ENCODE measurements at regions not wholly inside any gene's neighbourhood (a gene's known extent, or its start where the extent isn't known, plus 50 kb on each side); places are given as distances from the start of the nearest gene placed in this dataset.

DNA sequence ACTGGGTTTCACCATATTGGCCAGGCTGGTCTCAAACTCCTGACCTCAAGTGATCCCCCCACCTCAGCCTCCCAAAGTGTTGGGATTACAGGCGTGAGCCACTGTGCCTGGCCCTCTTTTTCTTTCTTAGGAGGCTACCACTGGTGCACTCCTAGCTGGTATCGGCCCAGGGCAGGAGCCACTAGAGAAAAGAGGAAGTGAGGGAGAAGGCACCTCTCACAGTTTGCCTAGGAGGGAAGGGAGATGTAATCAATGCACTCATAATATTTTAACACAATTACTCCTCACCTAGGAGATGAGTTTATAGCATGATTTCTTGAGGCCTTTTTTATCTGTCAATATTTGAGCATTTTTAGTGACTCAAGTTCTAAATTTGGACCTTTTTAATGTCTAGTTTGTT, 189.0 kb upstream of the SOX4 start:
- TF ChIP-seq ZBTB10 (tag by site-specific recombination; IDR thresholded peaks at IDR 0.05) = no peak
- TF ChIP-seq, protein P1, sequence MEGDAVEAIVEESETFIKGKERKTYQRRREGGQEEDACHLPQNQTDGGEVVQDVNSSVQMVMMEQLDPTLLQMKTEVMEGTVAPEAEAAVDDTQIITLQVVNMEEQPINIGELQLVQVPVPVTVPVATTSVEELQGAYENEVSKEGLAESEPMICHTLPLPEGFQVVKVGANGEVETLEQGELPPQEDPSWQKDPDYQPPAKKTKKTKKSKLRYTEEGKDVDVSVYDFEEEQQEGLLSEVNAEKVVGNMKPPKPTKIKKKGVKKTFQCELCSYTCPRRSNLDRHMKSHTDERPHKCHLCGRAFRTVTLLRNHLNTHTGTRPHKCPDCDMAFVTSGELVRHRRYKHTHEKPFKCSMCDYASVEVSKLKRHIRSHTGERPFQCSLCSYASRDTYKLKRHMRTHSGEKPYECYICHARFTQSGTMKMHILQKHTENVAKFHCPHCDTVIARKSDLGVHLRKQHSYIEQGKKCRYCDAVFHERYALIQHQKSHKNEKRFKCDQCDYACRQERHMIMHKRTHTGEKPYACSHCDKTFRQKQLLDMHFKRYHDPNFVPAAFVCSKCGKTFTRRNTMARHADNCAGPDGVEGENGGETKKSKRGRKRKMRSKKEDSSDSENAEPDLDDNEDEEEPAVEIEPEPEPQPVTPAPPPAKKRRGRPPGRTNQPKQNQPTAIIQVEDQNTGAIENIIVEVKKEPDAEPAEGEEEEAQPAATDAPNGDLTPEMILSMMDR (tag by site-specific recombination; IDR thresholded peaks at IDR 0.05) = no peak
- no peak for TF ChIP-seq YY1 (tag by site-specific recombination; IDR thresholded peaks at IDR 0.05)
- TF ChIP-seq PRDM2 (tag by site-specific recombination; IDR thresholded peaks at IDR 0.05; ENCODE audit: borderline replicate concordance) = no peak
- no peak for TF ChIP-seq ZNF24 (tag by site-specific recombination; IDR thresholded peaks at IDR 0.05)
- TF ChIP-seq ZNF785 (tag by site-specific recombination; IDR thresholded peaks at IDR 0.05) = no peak
- TF ChIP-seq, protein P2, sequence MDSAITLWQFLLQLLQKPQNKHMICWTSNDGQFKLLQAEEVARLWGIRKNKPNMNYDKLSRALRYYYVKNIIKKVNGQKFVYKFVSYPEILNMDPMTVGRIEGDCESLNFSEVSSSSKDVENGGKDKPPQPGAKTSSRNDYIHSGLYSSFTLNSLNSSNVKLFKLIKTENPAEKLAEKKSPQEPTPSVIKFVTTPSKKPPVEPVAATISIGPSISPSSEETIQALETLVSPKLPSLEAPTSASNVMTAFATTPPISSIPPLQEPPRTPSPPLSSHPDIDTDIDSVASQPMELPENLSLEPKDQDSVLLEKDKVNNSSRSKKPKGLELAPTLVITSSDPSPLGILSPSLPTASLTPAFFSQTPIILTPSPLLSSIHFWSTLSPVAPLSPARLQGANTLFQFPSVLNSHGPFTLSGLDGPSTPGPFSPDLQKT (IDR thresholded peaks at IDR 0.05; ENCODE audit: borderline replicate concordance, low read depth, low read length) = no peak
- no peak for TF ChIP-seq RBAK (tag by site-specific recombination; IDR thresholded peaks at IDR 0.05)
- no peak for TF ChIP-seq MYNN (tag by site-specific recombination; IDR thresholded peaks at IDR 0.05; ENCODE audit: borderline replicate concordance)
- TF ChIP-seq EGR2 (tag by site-specific recombination; IDR thresholded peaks at IDR 0.05; ENCODE audit: low read depth) = no peak
- TF ChIP-seq ZNF138 (tag by site-specific recombination; IDR thresholded peaks at IDR 0.05; ENCODE audit: borderline replicate concordance) = no peak
